ENCODE measurements at regions not wholly inside any gene's neighbourhood (a gene's known extent, or its start where the extent isn't known, plus 50 kb on each side); places are given as distances from the start of the nearest gene placed in this dataset.

- Histone ChIP-seq H3K27ac (ENCODE audit: low read depth) (no peak overlapping the region), H2AFZ (no peak overlapping the region), H3K9me2 (ENCODE audit: insufficient read depth) (no peaks in the 10 kb centered on the region), H3K4me3 (no peak overlapping the region), H3K4me1 (ENCODE audit: insufficient read depth) (no peaks in the 10 kb centered on the region), H3K4me2 (no peak overlapping the region), H3K27me3 (ENCODE audit: insufficient read depth) (no peaks in the 10 kb centered on the region), H3F3A (replicated peaks; ENCODE audit: low read depth) (no peaks in the 10 kb centered on the region), H4K20me1 (replicated peaks; ENCODE audit: insufficient read depth) (no peaks in the 10 kb centered on the region), H3K36me3 (ENCODE audit: insufficient read depth) (no peaks in the 10 kb centered on the region), H3K79me2 (replicated peaks; ENCODE audit: insufficient read depth) (no peaks in the 10 kb centered on the region)
- TF ChIP-seq NANOG (IDR thresholded peaks at IDR 0.05; ENCODE audit: borderline replicate concordance) (no peak), REST (IDR thresholded peaks at IDR 0.05; ENCODE audit: unreplicated experiment) (no peak), EZH2phosphoT487 (IDR thresholded peaks at IDR 0.05; ENCODE audit: unreplicated experiment) (no peak), ZNF331 (CRISPR knock-in tag; IDR thresholded peaks at IDR 0.05; ENCODE audit: low read depth) (no peak), ETS1 (IDR thresholded peaks at IDR 0.05) (no peak), STAT1 (IDR thresholded peaks at IDR 0.05; ENCODE audit: unreplicated experiment) (no peak), JUNB (IDR thresholded peaks at IDR 0.05; ENCODE audit: unreplicated experiment) (no peak), CREB1 (CRISPR knock-in tag; IDR thresholded peaks at IDR 0.05; ENCODE audit: low read depth) (no peak), POLR2AphosphoS5 (IDR thresholded peaks at IDR 0.05; ENCODE audit: low read depth) (no peak), CTCF (conservative IDR thresholded peaks at IDR 0.05; ENCODE audit: low read depth in 2 of 2) (no peak), ZNF114 (CRISPR knock-in tag; IDR thresholded peaks at IDR 0.05) (no peak), EZH2 (IDR thresholded peaks at IDR 0.05; ENCODE audit: low read depth, unreplicated experiment) (no peak)
- TF ChIP-seq, protein P1, sequence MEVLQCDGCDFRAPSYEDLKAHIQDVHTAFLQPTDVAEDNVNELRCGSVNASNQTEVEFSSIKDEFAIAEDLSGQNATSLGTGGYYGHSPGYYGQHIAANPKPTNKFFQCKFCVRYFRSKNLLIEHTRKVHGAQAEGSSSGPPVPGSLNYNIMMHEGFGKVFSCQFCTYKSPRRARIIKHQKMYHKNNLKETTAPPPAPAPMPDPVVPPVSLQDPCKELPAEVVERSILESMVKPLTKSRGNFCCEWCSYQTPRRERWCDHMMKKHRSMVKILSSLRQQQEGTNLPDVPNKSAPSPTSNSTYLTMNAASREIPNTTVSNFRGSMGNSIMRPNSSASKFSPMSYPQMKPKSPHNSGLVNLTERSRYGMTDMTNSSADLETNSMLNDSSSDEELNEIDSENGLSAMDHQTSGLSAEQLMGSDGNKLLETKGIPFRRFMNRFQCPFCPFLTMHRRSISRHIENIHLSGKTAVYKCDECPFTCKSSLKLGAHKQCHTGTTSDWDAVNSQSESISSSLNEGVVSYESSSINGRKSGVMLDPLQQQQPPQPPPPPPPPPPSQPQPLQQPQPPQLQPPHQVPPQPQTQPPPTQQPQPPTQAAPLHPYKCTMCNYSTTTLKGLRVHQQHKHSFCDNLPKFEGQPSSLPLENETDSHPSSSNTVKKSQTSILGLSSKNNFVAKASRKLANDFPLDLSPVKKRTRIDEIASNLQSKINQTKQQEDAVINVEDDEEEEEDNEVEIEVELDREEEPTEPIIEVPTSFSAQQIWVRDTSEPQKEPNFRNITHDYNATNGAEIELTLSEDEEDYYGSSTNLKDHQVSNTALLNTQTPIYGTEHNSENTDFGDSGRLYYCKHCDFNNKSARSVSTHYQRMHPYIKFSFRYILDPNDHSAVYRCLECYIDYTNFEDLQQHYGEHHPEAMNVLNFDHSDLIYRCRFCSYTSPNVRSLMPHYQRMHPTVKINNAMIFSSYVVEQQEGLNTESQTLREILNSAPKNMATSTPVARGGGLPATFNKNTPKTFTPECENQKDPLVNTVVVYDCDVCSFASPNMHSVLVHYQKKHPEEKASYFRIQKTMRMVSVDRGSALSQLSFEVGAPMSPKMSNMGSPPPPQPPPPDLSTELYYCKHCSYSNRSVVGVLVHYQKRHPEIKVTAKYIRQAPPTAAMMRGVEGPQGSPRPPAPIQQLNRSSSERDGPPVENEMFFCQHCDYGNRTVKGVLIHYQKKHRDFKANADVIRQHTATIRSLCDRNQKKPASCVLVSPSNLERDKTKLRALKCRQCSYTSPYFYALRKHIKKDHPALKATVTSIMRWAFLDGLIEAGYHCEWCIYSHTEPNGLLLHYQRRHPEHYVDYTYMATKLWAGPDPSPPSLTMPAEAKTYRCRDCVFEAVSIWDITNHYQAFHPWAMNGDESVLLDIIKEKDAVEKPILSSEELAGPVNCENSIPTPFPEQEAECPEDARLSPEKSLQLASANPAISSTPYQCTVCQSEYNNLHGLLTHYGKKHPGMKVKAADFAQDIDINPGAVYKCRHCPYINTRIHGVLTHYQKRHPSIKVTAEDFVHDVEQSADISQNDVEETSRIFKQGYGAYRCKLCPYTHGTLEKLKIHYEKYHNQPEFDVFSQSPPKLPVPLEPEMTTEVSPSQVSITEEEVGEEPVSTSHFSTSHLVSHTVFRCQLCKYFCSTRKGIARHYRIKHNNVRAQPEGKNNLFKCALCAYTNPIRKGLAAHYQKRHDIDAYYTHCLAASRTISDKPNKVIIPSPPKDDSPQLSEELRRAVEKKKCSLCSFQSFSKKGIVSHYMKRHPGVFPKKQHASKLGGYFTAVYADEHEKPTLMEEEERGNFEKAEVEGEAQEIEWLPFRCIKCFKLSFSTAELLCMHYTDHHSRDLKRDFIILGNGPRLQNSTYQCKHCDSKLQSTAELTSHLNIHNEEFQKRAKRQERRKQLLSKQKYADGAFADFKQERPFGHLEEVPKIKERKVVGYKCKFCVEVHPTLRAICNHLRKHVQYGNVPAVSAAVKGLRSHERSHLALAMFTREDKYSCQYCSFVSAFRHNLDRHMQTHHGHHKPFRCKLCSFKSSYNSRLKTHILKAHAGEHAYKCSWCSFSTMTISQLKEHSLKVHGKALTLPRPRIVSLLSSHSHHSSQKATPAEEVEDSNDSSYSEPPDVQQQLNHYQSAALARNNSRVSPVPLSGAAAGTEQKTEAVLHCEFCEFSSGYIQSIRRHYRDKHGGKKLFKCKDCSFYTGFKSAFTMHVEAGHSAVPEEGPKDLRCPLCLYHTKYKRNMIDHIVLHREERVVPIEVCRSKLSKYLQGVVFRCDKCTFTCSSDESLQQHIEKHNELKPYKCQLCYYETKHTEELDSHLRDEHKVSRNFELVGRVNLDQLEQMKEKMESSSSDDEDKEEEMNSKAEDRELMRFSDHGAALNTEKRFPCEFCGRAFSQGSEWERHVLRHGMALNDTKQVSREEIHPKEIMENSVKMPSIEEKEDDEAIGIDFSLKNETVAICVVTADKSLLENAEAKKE (CRISPR knock-in tag; IDR thresholded peaks at IDR 0.05), result no peak
- Mint-ChIP-seq H3K9me3 (no peaks in the 10 kb centered on the region), H3K36me3 (ENCODE audit: low read depth) (no peaks in the 10 kb centered on the region), H3K27ac (no peak overlapping the region), H3K4me1 (no peaks in the 10 kb centered on the region), H3K4me3 (no peak overlapping the region), H3K27me3 (ENCODE audit: insufficient read depth, low read depth, poor library complexity) (peaks cover 8% of the 10 kb centered on the region)
- DNase-seq (ENCODE audit: low spot score) (no peak), ATAC-seq (no peak)
Observed at GRCh38 chr2:11050565-11050964, 104.7 kb upstream of the SLC66A3 start.

Data from GM23338 (cell line).